Vagina (tissue), 2 donors: ENCODE measurements at regions not wholly inside any gene's neighbourhood (a gene's known extent, or its start where the extent isn't known, plus 50 kb on each side); places are given as distances from the start of the nearest gene placed in this dataset.

Source experiments
- CTCF ChIP-seq, 3 experiments: fragments of 450-650 bp in 2 of 3; fragments of 200-600 bp in 1 of 3; sonication (generic) in 1 of 3; IDR thresholded peaks; one replicate each; pipeline ENCODE4 v1.5.1; 2017 to 2019; ENCODE audit warnings: antibody characterized with exemption in 3 of 3, mild to moderate bottlenecking in 2 of 3, moderate library complexity in 2 of 3
- POLR2AphosphoS5 ChIP-seq, 2 donors: sonication (generic); formaldehyde crosslinking; IDR thresholded peaks; one replicate each; pipeline ENCODE4 v1.9.0; 2017; ENCODE audit warnings: antibody characterized with exemption in 2 of 2, mild to moderate bottlenecking in 2 of 2, low read depth in 1 of 2; ENCODE audit not compliant: insufficient read depth in 1 of 2

DNA sequence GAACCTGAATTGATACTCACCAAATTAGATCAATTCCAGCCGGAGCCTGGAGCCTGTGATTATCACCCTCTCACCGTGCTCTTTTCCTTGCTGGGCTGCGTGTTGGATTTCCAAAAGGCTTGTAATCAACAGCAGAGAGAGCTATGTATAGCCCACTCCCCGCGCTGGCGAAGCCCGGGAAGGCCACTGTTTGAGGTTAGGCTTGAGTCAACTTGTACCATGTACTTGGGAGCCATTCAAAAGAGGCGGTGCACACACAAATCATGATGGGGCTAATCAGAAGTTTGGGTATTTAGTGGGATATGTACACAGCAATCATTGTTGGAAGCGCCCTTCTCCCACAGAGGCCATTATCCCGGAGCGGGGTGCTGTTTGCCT lies 151.6 kb downstream of the GLI2 start:
- TF ChIP-seq CTCF (IDR thresholded peaks at IDR 0.05) = no peak
- no peak for TF ChIP-seq POLR2AphosphoS5 (IDR thresholded peaks at IDR 0.05; ENCODE audit: insufficient read depth in 1 of 2, low read depth in 1 of 2)
